Posterior cingulate gyrus (tissue), 11 donors: ENCODE measurements at regions not wholly inside any gene's neighbourhood (a gene's known extent, or its start where the extent isn't known, plus 50 kb on each side); places are given as distances from the start of the nearest gene placed in this dataset.

Experiments
- DNase-seq, 10 donors: peaks; one replicate each; pipeline versions ENCODE4 v3.0.0 to v3.0.0-alpha.2; 2020 to 2021; ENCODE audit warnings: mixed read lengths in 3 of 10
- intact Hi-C: fragments of 100-400 bp; cut with DNase I; formaldehyde crosslinking; loops from one replicate; pipeline ENCODE4 v1.15.1; 2023

GRCh38 chr18:73274812-73275621 is 407.2 kb upstream of the NETO1 start:
- intact Hi-C loops: no loop called here
- no peak for DNase-seq

- peak in 1 of 10 donors; percentile 36 for DNase-seq
- intact Hi-C loops: no loop called here
Observed at GRCh38 chr18:73270920-73271634, 403.3 kb upstream of the NETO1 start.

GRCh38 chr18:73264562-73264921 is 396.8 kb upstream of the NETO1 start:
- no peak for DNase-seq
- intact Hi-C loops: no loop called here

GRCh38 chr18:73261923-73262322 is 394.1 kb upstream of the NETO1 start:
- intact Hi-C loops: no loop called here
- DNase-seq: no peak

GRCh38 chr18:73261243-73261642 is 393.5 kb upstream of the NETO1 start:
- DNase-seq: peak in 1 of 10 donors; percentile 24
- intact Hi-C loops: no loop called here

GRCh38 chr18:73258375-73259087 is 390.7 kb upstream of the NETO1 start:
- intact Hi-C loops: no loop called here
- DNase-seq: no peak

- DNase-seq: peak in 1 of 10 donors; percentile 22
- intact Hi-C loops: no loop called here
Observed at GRCh38 chr18:73254564-73254963, 386.8 kb upstream of the NETO1 start.

- intact Hi-C loops: no loop called here
- DNase-seq: no peak
Observed at GRCh38 chr18:73249030-73249429, 381.2 kb upstream of the NETO1 start.

GRCh38 chr18:73246763-73247162 is 379.0 kb upstream of the NETO1 start:
- intact Hi-C loops: no loop called here
- DNase-seq: no peak

GRCh38 chr18:73245345-73245744 is 377.6 kb upstream of the NETO1 start:
- DNase-seq: no peak
- intact Hi-C loops: no loop called here

- DNase-seq: no peak
- intact Hi-C loops: no loop called here
Observed at GRCh38 chr18:73244401-73244800, 376.6 kb upstream of the NETO1 start.

GRCh38 chr18:73240899-73241298 is 373.1 kb upstream of the NETO1 start:
- intact Hi-C loops: no loop called here
- DNase-seq: no peak

- intact Hi-C loops: no loop called here
- no peak for DNase-seq
Observed at GRCh38 chr18:73235921-73236320, 368.1 kb upstream of the NETO1 start.

- no peak for DNase-seq
- intact Hi-C loops: no loop called here
Observed at GRCh38 chr18:73235491-73235890, 367.7 kb upstream of the NETO1 start.

- no peak for DNase-seq
- intact Hi-C loops: no loop called here
Observed at GRCh38 chr18:73232933-73233332, 365.1 kb upstream of the NETO1 start.

- DNase-seq: no peak
- intact Hi-C loops: no loop called here
Observed at GRCh38 chr18:73220663-73221062, 352.9 kb upstream of the NETO1 start.

- intact Hi-C loops: no loop called here
- no peak for DNase-seq
Observed at GRCh38 chr18:73218293-73218692, 350.5 kb upstream of the NETO1 start.

GRCh38 chr18:73214970-73215369 is 347.2 kb upstream of the NETO1 start:
- no peak for DNase-seq
- intact Hi-C loops: no loop called here

- intact Hi-C loops: no loop called here
- DNase-seq: no peak
Observed at GRCh38 chr18:73212442-73212841, 344.7 kb upstream of the NETO1 start.

- intact Hi-C loops: no loop called here
- DNase-seq: no peak
Observed at GRCh38 chr18:73201940-73202339, 334.2 kb upstream of the NETO1 start.

- intact Hi-C loops: no loop called here
- no peak for DNase-seq
Observed at GRCh38 chr18:73199151-73199550, 331.4 kb upstream of the NETO1 start.

GRCh38 chr18:73189718-73190117 is 321.9 kb upstream of the NETO1 start:
- DNase-seq: no peak

More at GRCh38 chr18:73189718-73190117, 321.9 kb upstream of the NETO1 start:
- intact Hi-C loops: no loop called here
